SKM-1 treated with dmso at 0.1 percent for 144 hours (cell line): ENCODE measurements at regions not wholly inside any gene's neighbourhood (a gene's known extent, or its start where the extent isn't known, plus 50 kb on each side); places are given as distances from the start of the nearest gene placed in this dataset.
"Not testable (repeated sequence)": the region's sequence is repeated elsewhere in the genome, so short reads cannot be mapped to it uniquely, and the experiment has no call there.

Experiments
- DNase-seq: peaks from one replicate; lab custom pipeline; 2025; ENCODE audit not compliant: unreplicated experiment; lab: John Stamatoyannopoulos, UW

- no peak for DNase-seq
Measured at GRCh38 chrX:22526339-22526738, 253.6 kb downstream of the CBLL2 start.

- DNase-seq, result no peak
Measured at GRCh38 chrX:22527302-22527701, 254.6 kb downstream of the CBLL2 start.

- no peak for DNase-seq
Measured at GRCh38 chrX:22533898-22534297, 261.2 kb downstream of the CBLL2 start.

GRCh38 chrX:22534643-22535042 lies 261.9 kb downstream of the CBLL2 start:
- no peak for DNase-seq

- no peak for DNase-seq
Measured at GRCh38 chrX:22536746-22537304, 264.1 kb downstream of the CBLL2 start.

- no peak for DNase-seq
Measured at GRCh38 chrX:22538580-22538979, 265.9 kb downstream of the CBLL2 start.

GRCh38 chrX:22541926-22542325 lies 269.2 kb downstream of the CBLL2 start:
- no peak for DNase-seq

- DNase-seq, result no peak
Measured at GRCh38 chrX:22542641-22543040, 269.9 kb downstream of the CBLL2 start.

- no peak for DNase-seq
Measured at GRCh38 chrX:22559506-22559905, 286.8 kb downstream of the CBLL2 start.

- DNase-seq, result no peak
Measured at GRCh38 chrX:22575161-22575845, 302.6 kb downstream of the CBLL2 start.

GRCh38 chrX:22577181-22577580 lies 304.5 kb downstream of the CBLL2 start:
- no peak for DNase-seq

GRCh38 chrX:22585831-22586230 lies 313.1 kb downstream of the CBLL2 start:
- DNase-seq, result no peak

- DNase-seq, result no peak
Measured at GRCh38 chrX:22589845-22590244, 317.1 kb downstream of the CBLL2 start.

GRCh38 chrX:22594766-22595165 lies 322.1 kb downstream of the CBLL2 start:
- no peak for DNase-seq

- no peak for DNase-seq
Measured at GRCh38 chrX:22603060-22603459, 330.3 kb downstream of the CBLL2 start.

GRCh38 chrX:22609452-22609851 lies 336.7 kb downstream of the CBLL2 start:
- DNase-seq, result not testable (repeated sequence)

GRCh38 chrX:22616867-22617266 lies 344.2 kb downstream of the CBLL2 start:
- no peak for DNase-seq

GRCh38 chrX:22627576-22627975 lies 354.9 kb downstream of the CBLL2 start:
- no peak for DNase-seq

- no peak for DNase-seq
Measured at GRCh38 chrX:22628275-22628674, 355.6 kb downstream of the CBLL2 start.

- DNase-seq, result no peak
Measured at GRCh38 chrX:22629105-22629725, 356.5 kb downstream of the CBLL2 start.

GRCh38 chrX:22634083-22634482 lies 361.4 kb downstream of the CBLL2 start:
- no peak for DNase-seq

- no peak for DNase-seq
Measured at GRCh38 chrX:22634751-22635150, 362.0 kb downstream of the CBLL2 start.

GRCh38 chrX:22648281-22648680 lies 351.5 kb upstream of the DDX53 start:
- no peak for DNase-seq
